ENCODE measurements at regions not wholly inside any gene's neighbourhood (a gene's known extent, or its start where the extent isn't known, plus 50 kb on each side); places are given as distances from the start of the nearest gene placed in this dataset.

- no peak for DNase-seq
These were observed 159.9 kb upstream of the HMCN1 start for GRCh38 chr1:185574139-185574875.

- DNase-seq, result no peak
These were observed 160.5 kb upstream of the HMCN1 start for GRCh38 chr1:185573677-185574076.

- DNase-seq, result no peak
These were observed 161.0 kb upstream of the HMCN1 start for GRCh38 chr1:185573162-185573561.

GRCh38 chr1:185570962-185571361, 163.2 kb upstream of the HMCN1 start:
- DNase-seq, result no peak

- no peak for DNase-seq
These were observed 165.8 kb upstream of the HMCN1 start for GRCh38 chr1:185568155-185569123.

GRCh38 chr1:185567440-185567839, 166.8 kb upstream of the HMCN1 start:
- no peak for DNase-seq

GRCh38 chr1:185566995-185567394, 167.2 kb upstream of the HMCN1 start:
- no peak for DNase-seq

GRCh38 chr1:185565302-185565701, 168.9 kb upstream of the HMCN1 start:
- no peak for DNase-seq

GRCh38 chr1:185564816-185565215, 169.4 kb upstream of the HMCN1 start:
- no peak for DNase-seq

GRCh38 chr1:185562461-185563359, 171.5 kb upstream of the HMCN1 start:
- DNase-seq, result no peak

GRCh38 chr1:185561629-185562028, 172.6 kb upstream of the HMCN1 start:
- DNase-seq, result no peak

GRCh38 chr1:185560760-185561159, 173.4 kb upstream of the HMCN1 start:
- DNase-seq, result no peak

- DNase-seq, result no peak
These were observed 174.4 kb upstream of the HMCN1 start for GRCh38 chr1:185559684-185560331.

- DNase-seq, result no peak
These were observed 175.0 kb upstream of the HMCN1 start for GRCh38 chr1:185559151-185559550.

- DNase-seq, result no peak
These were observed 177.6 kb upstream of the HMCN1 start for GRCh38 chr1:185556561-185556960.

GRCh38 chr1:185555743-185556142, 178.4 kb upstream of the HMCN1 start:
- no peak for DNase-seq

GRCh38 chr1:185551008-185551407, 183.2 kb upstream of the HMCN1 start:
- no peak for DNase-seq

GRCh38 chr1:185549906-185550305, 184.3 kb upstream of the HMCN1 start:
- no peak for DNase-seq

- DNase-seq, result no peak
These were observed 188.2 kb upstream of the HMCN1 start for GRCh38 chr1:185546029-185546428.

GRCh38 chr1:185541871-185542301, 192.3 kb upstream of the HMCN1 start:
- DNase-seq, result no peak

GRCh38 chr1:185540295-185540694, 193.9 kb upstream of the HMCN1 start:
- no peak for DNase-seq

All from skin of body (tissue), 1 donor.